ENCODE measurements at regions not wholly inside any gene's neighbourhood (a gene's known extent, or its start where the extent isn't known, plus 50 kb on each side); places are given as distances from the start of the nearest gene placed in this dataset.

GRCh38 chr1:30043256-30043655, 680.1 kb downstream of the MATN1 start:
- TF ChIP-seq ZFP30 (CRISPR knock-in tag; IDR thresholded peaks at IDR 0.05) (no peak), BACH2 (CRISPR knock-in tag; IDR thresholded peaks at IDR 0.05; ENCODE audit: borderline replicate concordance) (no peak), ZNF8 (CRISPR knock-in tag; IDR thresholded peaks at IDR 0.05) (no peak), OSR1 (CRISPR knock-in tag; IDR thresholded peaks at IDR 0.05) (no peak), ESRRG (CRISPR knock-in tag; IDR thresholded peaks at IDR 0.05) (no peak), SNAI2 (CRISPR knock-in tag; IDR thresholded peaks at IDR 0.05) (no peak), PATZ1 (CRISPR knock-in tag; IDR thresholded peaks at IDR 0.05; ENCODE audit: borderline replicate concordance) (no peak), ZNF70 (CRISPR knock-in tag; IDR thresholded peaks at IDR 0.05) (no peak), POU6F1 (CRISPR knock-in tag; IDR thresholded peaks at IDR 0.05; ENCODE audit: borderline replicate concordance, low read depth) (no peak), ZFP3 (CRISPR knock-in tag; IDR thresholded peaks at IDR 0.05) (no peak), ISL1 (CRISPR knock-in tag; IDR thresholded peaks at IDR 0.05) (no peak), RARB (CRISPR knock-in tag; IDR thresholded peaks at IDR 0.05) (no peak), TOX (CRISPR knock-in tag; IDR thresholded peaks at IDR 0.05; ENCODE audit: borderline replicate concordance) (no peak), CSDC2 (CRISPR knock-in tag; IDR thresholded peaks at IDR 0.05) (no peak), CSRNP3 (CRISPR knock-in tag; IDR thresholded peaks at IDR 0.05) (no peak), TCF4 (CRISPR knock-in tag; IDR thresholded peaks at IDR 0.05; ENCODE audit: borderline replicate concordance) (no peak), ZC3H10 (CRISPR knock-in tag; IDR thresholded peaks at IDR 0.05) (no peak)
- TF ChIP-seq, protein P1, sequence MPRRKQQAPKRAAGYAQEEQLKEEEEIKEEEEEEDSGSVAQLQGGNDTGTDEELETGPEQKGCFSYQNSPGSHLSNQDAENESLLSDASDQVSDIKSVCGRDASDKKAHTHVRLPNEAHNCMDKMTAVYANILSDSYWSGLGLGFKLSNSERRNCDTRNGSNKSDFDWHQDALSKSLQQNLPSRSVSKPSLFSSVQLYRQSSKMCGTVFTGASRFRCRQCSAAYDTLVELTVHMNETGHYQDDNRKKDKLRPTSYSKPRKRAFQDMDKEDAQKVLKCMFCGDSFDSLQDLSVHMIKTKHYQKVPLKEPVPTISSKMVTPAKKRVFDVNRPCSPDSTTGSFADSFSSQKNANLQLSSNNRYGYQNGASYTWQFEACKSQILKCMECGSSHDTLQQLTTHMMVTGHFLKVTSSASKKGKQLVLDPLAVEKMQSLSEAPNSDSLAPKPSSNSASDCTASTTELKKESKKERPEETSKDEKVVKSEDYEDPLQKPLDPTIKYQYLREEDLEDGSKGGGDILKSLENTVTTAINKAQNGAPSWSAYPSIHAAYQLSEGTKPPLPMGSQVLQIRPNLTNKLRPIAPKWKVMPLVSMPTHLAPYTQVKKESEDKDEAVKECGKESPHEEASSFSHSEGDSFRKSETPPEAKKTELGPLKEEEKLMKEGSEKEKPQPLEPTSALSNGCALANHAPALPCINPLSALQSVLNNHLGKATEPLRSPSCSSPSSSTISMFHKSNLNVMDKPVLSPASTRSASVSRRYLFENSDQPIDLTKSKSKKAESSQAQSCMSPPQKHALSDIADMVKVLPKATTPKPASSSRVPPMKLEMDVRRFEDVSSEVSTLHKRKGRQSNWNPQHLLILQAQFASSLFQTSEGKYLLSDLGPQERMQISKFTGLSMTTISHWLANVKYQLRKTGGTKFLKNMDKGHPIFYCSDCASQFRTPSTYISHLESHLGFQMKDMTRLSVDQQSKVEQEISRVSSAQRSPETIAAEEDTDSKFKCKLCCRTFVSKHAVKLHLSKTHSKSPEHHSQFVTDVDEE (CRISPR knock-in tag; IDR thresholded peaks at IDR 0.05) = no peak
- TF ChIP-seq, protein P2, sequence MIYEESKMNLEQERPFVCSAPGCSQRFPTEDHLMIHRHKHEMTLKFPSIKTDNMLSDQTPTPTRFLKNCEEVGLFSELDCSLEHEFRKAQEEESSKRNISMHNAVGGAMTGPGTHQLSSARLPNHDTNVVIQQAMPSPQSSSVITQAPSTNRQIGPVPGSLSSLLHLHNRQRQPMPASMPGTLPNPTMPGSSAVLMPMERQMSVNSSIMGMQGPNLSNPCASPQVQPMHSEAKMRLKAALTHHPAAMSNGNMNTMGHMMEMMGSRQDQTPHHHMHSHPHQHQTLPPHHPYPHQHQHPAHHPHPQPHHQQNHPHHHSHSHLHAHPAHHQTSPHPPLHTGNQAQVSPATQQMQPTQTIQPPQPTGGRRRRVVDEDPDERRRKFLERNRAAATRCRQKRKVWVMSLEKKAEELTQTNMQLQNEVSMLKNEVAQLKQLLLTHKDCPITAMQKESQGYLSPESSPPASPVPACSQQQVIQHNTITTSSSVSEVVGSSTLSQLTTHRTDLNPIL (CRISPR knock-in tag; IDR thresholded peaks at IDR 0.05; ENCODE audit: low read depth) = no peak
- no peak for ATAC-seq

DNA sequence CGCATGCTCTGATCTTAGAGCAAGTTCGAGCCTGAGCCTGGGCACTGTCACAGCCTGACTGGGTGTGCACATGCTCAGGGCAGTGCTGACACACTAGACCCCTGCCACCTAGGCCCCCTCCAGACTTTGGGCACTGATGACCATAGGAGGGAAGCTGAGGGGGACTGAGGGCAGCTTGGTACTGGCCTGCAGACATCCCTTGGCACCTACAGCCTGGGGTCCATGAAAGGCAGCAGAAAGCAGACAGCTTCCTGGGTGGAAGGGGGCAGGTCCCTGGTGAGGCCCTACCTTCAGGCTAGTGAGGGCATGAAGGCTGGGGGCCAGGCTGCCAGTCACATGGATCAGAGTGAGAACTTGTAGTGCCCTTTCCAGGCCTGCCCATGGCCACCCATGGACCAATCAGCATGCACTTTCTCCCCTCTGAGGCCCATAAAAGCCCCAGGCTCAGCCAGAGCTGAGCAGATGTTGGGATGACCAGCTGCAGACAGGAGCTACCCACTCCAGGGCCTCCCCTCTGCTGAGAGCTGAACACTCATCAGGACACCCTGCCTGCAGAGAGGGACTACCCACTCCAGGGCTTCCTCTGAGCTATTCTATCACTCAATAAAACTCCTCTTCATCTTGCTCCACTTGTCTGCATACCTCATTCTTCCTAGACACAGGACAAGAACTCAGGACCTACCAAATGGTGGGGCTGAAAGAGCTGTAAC, 680.8 kb downstream of the MATN1 start:
- TF ChIP-seq OSR1 (CRISPR knock-in tag; IDR thresholded peaks at IDR 0.05) (no peak), ZFP30 (CRISPR knock-in tag; IDR thresholded peaks at IDR 0.05) (no peak), ARNTL (CRISPR knock-in tag; IDR thresholded peaks at IDR 0.05; ENCODE audit: borderline replicate concordance, low read depth) (no peak), TOX (CRISPR knock-in tag; IDR thresholded peaks at IDR 0.05; ENCODE audit: borderline replicate concordance) (no peak), POU6F1 (CRISPR knock-in tag; IDR thresholded peaks at IDR 0.05; ENCODE audit: borderline replicate concordance, low read depth) (no peak), ISL1 (CRISPR knock-in tag; IDR thresholded peaks at IDR 0.05) (no peak), PATZ1 (CRISPR knock-in tag; IDR thresholded peaks at IDR 0.05; ENCODE audit: borderline replicate concordance) (no peak), BACH2 (CRISPR knock-in tag; IDR thresholded peaks at IDR 0.05; ENCODE audit: borderline replicate concordance) (no peak), ZNF70 (CRISPR knock-in tag; IDR thresholded peaks at IDR 0.05) (no peak), ZNF8 (CRISPR knock-in tag; IDR thresholded peaks at IDR 0.05) (no peak), CSRNP3 (CRISPR knock-in tag; IDR thresholded peaks at IDR 0.05) (no peak), ZFP3 (CRISPR knock-in tag; IDR thresholded peaks at IDR 0.05) (no peak), GLIS3 (CRISPR knock-in tag; IDR thresholded peaks at IDR 0.05) (no peak), PPARA (CRISPR knock-in tag; IDR thresholded peaks at IDR 0.05; ENCODE audit: borderline replicate concordance) (no peak), ZNF565 (CRISPR knock-in tag; conservative IDR thresholded peaks at IDR 0.05; ENCODE audit: low read depth) (no peak), TCF4 (CRISPR knock-in tag; IDR thresholded peaks at IDR 0.05; ENCODE audit: borderline replicate concordance) (no peak)
- ATAC-seq = no peak
